Stimulated activated CD8-positive, alpha-beta memory T cell treated with anti-CD3 and anti-CD28 coated beads, Interleukin-4, amount 100 ng/mL, for 24 hours (primary cell): ENCODE measurements at regions not wholly inside any gene's neighbourhood (a gene's known extent, or its start where the extent isn't known, plus 50 kb on each side); places are given as distances from the start of the nearest gene placed in this dataset.

Experiments used
- DNase-seq: peaks from one replicate; pipeline ENCODE4 v3.0.0-alpha.2; 2020; ENCODE audit warnings: low read depth

- DNase-seq, result no peak
Observed at GRCh38 chr3:18079739-18080138, 337.3 kb upstream of the TBC1D5 start.

DNA sequence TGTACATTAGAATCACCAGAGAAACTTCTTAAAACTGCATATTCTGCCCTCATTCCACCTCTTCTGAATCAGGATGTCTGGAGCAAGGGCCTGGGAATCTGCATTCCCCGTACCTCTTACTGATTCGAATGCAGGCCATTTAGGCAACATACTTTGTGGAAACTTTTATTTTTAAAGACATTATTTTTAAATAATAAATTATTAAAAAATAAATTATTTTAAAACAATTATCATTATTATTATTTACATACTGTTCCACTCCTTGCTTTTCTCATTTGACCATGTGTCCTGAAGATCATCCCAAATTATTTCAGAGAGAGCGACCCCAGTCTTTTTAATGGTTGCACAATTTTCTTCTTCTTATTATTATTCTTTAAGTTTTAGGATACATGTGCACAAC is 336.6 kb upstream of the TBC1D5 start:
- DNase-seq, result no peak

DNA sequence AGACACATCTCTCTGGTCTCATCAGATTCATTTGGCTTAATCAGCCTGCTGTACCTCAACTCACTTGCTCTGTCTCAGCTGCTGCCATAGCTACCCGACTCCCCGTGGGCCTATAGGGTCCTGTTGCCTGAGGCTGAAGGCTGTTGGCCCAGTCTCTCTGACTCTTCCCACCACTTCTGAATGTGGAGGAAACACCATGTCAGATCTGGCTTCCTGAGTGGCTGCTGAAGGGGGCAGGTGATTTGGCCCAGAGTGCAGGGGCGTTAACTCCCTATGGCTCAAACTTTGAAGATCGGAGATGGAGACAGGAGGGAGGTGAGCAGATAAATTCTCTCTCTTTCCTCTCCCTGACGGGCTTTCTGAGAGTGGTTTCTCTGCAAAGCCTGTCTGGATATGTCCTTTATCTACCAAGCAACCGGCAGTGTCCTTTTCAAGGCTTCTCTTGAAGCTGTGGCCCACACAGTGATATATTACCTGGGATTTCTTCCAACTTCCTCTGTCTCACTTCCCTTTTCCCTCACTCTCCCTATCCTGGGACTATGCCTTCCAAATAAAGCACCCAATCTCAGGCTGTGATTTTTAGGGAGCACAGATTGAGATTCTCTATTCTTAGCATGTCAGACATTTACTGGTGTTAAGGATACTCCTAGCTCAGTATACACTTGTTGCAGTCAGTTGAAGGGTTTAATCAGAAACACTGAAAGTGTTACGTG is 334.9 kb upstream of the TBC1D5 start:
- no peak for DNase-seq

DNA sequence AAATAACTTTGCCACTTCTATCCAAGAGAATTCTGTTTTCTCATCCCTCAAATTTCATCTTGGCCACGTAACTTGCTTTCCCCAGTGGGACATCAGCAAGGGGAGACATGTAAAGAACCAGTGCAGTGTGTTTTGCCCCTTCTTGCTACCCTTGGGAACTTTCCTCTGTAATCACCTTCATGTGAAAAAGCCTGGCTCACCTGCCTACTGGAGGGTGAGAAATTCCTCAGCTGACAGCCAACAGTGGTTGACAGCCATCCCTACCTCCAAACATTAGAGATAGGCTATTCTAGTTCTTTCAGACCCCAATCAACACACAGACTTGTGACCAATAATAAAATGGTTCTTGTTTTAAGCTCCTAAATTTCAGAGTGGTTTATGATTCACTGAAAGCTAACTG is 333.9 kb upstream of the TBC1D5 start:
- no peak for DNase-seq

DNA sequence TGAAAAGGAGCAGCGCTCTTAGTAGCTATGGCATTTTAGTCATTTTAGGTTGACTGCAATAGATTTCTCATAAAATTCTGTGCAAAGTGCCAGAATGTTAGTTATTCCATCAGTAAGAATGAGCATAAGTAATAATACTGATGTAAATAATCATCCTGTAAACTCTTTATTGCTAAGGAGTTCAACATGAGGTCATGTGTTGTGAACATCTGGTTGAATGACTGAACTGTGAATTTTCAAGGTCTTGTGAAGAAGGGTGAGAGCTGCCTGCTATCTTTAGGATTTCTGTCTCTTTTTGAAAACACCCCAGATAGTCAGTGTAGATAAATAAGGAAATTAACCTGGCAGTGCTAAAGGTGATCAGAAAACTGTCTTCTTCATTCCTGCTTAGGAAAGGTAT is 333.4 kb upstream of the TBC1D5 start:
- DNase-seq, result no peak

- no peak for DNase-seq
Observed at GRCh38 chr3:18071833-18072232, 329.4 kb upstream of the TBC1D5 start.

- no peak for DNase-seq
Observed at GRCh38 chr3:18070944-18071343, 328.5 kb upstream of the TBC1D5 start.

GRCh38 chr3:18070231-18070630 is 327.8 kb upstream of the TBC1D5 start:
- DNase-seq, result no peak

DNA sequence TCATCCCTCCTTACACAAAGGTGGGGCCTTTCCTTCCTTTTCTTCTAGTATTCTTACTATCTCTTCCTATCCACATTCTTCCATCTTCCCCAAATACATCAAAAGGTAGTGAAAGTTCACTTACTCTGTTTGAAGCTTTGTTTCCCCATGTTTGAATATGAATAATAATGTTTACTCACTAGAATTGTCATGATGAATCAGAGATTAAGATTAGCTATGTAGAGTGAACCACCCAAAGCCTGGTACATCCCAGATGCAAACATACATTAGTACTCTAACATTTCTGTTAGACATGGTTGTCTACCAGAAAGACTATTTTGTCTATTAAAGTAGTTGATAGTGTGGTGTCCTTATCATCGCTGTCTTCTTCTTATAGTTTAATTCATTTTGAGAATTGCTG is 327.1 kb upstream of the TBC1D5 start:
- DNase-seq, result no peak

DNA sequence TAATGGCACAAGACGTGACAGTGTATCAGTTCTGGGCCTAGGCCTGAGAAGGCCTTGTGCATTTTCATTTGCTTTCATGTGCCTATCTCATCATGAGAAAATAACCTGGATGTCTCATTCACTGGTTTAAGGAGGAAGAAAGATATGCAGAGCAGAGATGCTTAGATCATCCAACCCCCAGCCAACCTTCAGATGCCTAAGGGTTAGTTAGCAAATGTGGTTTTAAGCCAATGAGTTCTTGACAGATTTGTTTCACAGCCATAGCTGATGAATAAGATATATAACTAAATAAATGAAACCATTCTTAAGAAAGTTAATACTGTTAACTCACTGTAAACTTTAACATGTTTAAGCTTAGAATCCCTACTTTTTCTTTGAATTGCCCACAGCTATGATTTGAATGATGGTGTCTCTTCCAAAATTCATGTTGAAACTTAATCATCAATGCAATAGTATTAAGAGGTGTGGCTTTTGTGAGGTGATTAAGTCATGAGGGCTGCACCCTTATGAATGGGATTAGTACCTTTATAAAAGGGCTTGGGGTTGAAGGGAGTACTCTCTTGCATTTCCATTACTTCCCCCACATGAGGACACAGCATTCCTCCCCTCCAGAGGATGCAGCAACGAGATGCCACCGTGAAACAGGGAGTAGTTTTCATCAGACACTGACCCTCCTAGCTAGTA is 324.6 kb upstream of the TBC1D5 start:
- DNase-seq, result no peak

- no peak for DNase-seq
Observed at GRCh38 chr3:18064586-18064985, 322.2 kb upstream of the TBC1D5 start.

DNA sequence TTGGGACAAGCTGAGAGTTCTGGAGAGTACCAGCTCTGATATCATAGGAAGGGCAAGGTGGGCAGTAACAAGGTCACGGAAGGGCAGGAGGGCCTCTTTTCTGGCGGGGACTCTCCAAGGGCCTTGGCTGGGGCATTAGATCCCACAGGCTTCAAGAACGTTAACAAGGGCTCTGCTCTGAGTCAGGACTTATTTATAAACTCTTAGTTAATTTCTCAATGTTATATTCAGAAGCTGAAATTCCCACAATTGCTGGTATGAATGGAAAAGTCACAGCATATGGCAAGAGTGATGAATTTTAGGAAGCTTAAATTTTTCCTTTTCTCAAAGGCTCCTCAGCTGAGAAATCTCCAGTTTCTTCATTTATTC is 320.2 kb upstream of the TBC1D5 start:
- DNase-seq, result no peak

DNA sequence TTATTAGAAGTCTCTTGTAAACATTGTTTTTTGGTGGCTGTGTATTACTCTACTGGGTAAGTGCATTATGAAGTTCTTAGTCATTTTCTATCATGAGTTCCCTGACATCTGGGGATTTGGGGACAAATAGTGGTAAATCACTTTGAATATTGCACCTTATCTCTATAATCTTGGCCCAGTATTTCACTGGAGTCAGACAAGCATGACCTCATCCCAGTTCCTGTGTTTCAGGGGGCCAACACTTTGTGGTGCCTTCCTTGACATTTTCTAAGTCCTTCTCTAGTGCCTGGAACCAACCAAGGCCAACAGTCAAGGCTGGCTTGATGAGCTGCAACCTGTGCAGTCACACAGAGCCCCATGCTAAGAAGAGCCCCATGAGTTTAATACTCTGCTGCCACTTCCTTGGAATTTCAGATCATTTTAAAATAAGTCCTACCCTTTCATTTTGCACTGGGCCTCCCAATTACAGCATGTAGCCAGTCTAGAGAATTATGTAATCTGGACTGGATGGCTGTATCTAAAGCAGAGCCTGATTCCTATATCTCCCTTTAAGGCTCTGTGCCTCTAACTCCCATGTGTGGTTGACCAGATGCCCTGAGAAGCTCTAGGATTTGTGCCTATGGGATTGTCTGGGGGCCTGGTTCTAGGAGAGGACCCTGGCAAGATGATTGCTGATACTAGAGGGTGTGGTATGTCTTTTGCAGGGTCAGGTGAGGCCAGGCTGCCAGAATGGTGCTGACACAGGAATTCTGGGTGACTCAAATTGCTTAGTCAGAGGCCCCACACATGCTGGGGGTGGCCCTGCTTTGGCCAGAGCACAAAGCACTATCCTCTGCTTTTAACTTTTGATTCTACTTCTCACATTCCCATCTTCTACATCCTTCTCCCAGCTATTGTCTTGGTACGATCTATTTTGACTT is 319.6 kb upstream of the TBC1D5 start:
- no peak for DNase-seq

GRCh38 chr3:18058666-18059065 is 316.2 kb upstream of the TBC1D5 start:
- DNase-seq, result no peak

DNA sequence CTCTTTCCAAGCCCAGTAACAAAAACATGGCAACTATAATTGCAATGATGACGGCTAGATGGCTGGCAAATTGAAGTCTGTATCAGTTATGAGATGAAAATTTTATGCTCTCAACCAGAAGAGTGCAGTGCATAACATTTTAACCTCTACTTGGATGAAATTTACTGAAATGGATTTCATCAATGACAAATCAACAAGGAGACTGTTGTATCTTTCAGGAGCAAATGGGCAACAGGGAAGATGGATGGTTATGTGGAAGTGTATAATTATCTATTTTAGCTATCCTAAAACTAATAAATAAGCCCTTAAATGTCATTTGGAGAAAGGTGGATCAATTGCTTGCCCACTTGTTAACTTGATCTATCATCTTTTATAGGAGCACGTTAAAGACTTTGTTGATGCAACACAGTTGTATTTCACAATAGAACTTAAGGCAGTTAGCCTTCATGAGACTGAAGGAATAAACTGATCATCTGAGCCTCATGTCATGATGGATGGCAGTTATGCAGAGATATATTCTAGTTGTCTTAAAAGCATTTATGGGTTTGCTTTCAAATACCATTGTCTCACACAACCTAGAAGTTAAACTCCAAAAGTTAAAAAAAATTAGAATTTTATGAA is 315.1 kb upstream of the TBC1D5 start:
- DNase-seq, result no peak

DNA sequence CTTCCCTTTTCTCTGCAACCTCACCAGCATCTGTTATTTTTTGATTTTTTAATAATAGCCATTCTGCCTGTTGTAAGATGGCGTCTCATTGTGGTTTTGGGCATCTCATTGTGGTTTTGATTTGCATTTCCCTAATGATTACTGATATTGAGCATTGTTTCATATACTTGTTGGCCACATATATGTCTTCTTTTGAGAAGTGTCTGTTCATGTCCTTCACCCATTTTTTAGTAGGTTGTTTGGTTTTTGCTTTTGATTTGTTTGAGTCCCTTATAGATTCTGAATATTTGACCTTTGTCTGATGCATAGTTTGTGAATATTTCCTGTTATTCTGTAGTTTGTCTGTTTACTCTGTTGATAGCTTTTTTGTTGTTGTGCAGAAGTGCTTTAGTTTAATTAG is 312.2 kb upstream of the TBC1D5 start:
- no peak for DNase-seq

DNA sequence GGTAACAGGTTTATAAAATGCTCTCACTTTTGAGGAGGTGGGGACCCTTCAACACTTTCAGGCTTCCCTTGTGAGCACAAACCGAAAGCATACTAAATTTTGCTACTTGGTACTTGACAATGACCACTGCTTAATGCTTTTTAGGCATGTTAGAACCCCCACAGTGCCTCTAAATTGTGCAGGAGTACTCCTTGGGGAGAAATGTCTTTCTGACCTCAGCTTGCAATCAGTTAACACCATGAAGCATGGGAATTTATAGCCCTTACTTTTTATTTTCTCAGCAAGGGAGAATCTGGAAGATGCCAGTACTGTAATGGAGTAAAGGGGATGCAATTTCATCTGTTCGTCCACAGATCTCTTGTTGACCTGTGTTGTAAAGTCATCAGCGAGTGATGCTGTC is 308.9 kb upstream of the TBC1D5 start:
- no peak for DNase-seq

DNA sequence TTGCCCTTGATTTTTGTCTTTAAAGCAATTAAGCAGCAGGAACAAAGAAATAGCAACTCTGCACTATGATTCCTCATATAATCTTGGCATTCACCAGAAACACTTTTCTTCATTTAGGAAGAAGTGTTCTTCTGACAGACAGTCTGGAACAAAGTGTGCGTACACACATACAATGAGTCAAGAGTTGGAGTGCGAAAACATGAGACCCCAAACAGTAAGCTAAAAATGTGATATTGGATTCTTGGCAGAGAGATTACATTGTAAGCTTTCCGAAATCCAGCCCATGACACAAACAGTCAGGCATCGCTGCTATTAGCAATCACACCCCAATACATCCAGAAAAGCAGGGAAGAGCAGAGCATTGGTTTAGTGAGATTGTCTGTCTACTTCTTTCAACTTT is 306.7 kb upstream of the TBC1D5 start:
- no peak for DNase-seq

GRCh38 chr3:18047052-18047451 is 304.6 kb upstream of the TBC1D5 start:
- no peak for DNase-seq

- no peak for DNase-seq
Observed at GRCh38 chr3:18046131-18046915, 303.9 kb upstream of the TBC1D5 start.

GRCh38 chr3:18044971-18045880 is 302.8 kb upstream of the TBC1D5 start:
- DNase-seq, result no peak
